ENCODE measurements at regions not wholly inside any gene's neighbourhood (a gene's known extent, or its start where the extent isn't known, plus 50 kb on each side); places are given as distances from the start of the nearest gene placed in this dataset.
"Not testable (repeated sequence)": the region's sequence is repeated elsewhere in the genome, so short reads cannot be mapped to it uniquely, and the experiment has no call there.

DNA sequence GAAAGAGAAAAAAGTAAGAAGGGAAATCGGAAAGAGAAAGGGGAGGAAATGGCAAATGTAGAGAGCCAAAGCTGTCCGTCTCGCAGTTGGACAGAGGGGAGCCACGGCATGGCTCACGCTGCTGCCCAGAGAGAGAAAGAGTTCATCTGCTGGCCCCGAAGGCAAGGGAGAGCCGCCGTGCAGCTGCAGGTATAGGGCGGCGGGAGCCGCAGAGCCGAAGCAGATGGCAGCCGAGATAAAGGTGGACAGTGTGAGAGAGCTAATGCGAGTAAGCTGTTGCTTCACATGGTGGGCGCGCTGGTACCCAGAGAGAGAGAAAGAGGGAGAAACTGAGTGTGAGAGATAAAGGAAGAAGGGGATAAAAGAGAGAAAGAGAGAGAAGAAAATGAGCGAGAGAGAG, 188.4 kb upstream of the PPP1R26 start:
- no peak for DNase-seq (ENCODE audit: low read depth in 2 of 2)

- no peak for DNase-seq (ENCODE audit: low read depth in 2 of 2)
Measured at GRCh38 chr9:135294836-135295235, 184.7 kb upstream of the PPP1R26 start.

- DNase-seq (ENCODE audit: low read depth in 2 of 2) = no peak
Measured at GRCh38 chr9:135295551-135296300, 183.9 kb upstream of the PPP1R26 start.

- DNase-seq (ENCODE audit: low read depth in 2 of 2) = no peak
Measured at GRCh38 chr9:135296735-135297455, 182.7 kb upstream of the PPP1R26 start.

DNA sequence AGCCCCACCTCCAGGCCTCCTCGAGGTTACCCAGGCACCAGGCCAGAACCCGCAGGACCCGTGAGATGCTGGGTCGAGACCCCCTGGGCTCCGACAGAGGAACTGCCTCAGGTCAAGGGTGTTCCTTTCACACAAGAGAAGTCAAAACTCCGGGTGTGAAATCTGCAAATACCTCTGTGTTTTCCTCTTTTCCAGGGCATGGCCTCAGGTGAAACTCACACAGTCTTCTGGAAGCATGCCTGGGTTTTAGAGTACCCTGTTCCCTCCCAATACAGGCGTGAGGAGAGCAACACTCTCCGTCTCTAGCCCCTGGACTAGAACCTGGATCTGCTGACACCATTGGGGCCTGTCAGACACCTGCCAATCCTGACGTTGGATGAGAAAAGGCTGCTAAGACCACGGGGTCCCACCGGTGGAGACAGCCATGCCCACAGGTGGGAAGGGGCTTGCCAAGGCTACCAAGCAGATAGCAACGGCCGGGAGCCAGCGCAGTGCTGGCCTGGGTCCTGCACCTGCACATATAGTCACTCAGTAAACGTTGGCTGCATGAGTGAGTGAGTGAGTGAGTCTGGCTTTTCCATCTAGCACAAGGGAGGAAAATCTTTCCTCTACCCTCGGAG, 182.0 kb upstream of the PPP1R26 start:
- DNase-seq (ENCODE audit: low read depth in 2 of 2) = no peak

DNA sequence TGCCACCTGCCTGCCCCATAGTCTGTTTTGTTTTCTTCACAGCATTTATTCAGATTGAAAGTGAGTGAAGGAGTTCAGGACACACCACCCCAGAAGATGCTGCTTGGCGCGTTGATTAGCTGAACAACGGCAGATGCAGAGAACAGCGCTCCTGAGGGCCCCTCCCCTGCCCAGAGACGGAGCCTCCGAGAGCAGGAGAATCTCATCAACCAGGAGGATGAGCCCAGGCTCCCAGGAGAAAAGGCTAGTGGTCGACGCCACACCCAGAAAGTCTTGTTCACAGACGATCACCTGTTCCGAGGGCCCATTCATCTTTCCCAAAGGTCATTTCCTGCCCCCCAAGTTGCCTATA, 180.4 kb upstream of the PPP1R26 start:
- no peak for DNase-seq (ENCODE audit: low read depth in 2 of 2)

DNA sequence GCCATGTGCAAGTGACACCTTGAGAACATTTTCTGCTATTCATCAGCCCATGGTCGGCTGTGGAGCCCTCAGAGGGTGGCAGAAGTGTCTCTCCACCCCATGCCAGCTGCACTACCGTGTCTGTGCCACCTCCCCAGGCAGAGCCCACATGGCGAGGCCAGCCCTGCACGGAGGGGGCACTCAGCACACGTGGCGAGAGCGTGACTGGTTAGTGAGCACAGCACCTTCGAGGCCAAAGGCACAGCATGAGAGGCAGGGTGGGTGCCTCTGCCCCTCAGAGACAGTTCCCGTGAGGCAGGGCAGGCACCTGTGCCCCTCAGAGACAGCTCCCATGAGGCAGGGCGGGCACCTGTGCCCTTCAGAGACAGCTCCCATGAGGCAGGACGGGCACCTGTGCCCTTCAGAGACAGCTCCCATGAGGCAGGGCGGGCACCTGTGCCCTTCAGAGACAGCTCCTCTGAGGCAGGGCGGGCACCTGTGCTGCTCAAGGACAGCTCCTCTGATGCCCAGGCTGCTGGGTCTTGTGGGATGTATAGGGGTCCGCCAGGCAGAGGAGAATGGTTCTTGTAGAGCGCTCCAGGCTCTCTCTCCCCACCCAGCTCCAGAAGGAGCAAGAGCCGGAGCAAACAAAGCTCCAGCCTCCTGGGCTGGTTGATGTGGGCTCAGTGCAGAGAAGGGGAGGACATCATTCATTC, 179.8 kb upstream of the PPP1R26 start:
- no peak for DNase-seq (ENCODE audit: low read depth in 2 of 2)

- no peak for DNase-seq (ENCODE audit: low read depth in 2 of 2)
Measured at GRCh38 chr9:135300346-135301141, 179.0 kb upstream of the PPP1R26 start.

GRCh38 chr9:135301271-135302263, 178.0 kb upstream of the PPP1R26 start:
- DNase-seq (ENCODE audit: low read depth in 2 of 2) = no peak

DNA sequence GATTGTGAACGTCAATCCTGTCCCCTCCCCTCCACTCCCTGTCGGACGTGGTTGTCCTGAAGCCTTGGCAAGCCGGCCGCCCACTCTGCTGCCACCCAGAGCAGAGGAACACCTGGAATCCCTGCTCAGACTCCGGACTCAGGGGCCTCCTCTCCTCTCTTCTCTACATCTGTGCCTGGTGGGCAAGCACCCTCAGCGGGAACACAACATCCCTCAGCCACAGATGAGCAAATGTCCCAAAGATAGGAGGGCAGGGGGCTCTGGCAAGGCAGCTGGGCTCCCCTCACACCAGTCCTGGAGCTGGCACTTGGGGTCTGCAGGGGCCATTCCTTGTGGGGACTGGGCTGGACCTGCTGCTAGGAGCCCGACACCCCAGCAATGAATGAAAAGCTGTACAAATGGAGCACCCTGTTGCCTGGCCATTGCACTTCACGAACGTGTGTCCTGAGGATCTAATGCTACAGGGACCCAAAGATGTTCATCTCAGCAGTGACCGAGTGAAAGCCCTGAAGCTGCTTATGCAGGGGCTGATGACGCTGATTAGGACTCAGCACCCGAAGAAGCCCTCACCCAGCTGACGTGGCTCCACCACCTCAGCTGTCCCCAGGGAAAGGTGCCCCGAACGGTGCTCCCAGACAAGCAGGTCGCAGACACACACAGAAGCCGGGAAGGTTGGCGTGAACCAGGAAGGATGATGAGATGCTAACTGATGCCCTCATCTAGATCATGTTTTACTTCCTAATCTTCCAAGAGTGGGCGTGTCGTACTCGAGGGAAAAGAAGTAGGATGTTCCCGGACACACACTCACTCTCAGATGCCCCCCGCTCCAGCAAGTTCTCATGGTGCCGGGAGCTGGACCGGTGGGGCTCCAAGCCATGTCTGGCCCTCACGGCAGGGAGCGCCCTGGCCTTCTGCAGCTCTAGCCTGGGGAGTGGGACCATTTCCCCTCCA, 177.0 kb upstream of the PPP1R26 start:
- no peak for DNase-seq (ENCODE audit: low read depth in 2 of 2)

DNA sequence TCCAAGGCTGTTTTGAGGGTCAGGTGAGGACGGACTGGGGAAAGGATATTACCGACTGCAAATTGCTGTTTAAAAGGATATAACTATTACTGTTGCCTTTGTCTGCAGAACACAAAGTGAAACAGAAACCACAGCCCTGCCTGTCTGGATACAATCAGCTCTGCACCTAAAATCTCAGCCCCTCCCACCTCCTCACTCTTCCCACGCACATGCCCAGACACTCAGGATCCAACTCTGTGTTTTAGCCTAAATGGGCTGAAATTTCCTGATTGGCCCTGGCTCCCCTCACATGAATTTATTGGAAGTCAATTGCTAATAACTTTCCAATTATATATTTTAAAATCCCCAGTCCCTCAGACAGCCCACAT, 176.3 kb upstream of the PPP1R26 start:
- no peak for DNase-seq (ENCODE audit: low read depth in 2 of 2)

DNA sequence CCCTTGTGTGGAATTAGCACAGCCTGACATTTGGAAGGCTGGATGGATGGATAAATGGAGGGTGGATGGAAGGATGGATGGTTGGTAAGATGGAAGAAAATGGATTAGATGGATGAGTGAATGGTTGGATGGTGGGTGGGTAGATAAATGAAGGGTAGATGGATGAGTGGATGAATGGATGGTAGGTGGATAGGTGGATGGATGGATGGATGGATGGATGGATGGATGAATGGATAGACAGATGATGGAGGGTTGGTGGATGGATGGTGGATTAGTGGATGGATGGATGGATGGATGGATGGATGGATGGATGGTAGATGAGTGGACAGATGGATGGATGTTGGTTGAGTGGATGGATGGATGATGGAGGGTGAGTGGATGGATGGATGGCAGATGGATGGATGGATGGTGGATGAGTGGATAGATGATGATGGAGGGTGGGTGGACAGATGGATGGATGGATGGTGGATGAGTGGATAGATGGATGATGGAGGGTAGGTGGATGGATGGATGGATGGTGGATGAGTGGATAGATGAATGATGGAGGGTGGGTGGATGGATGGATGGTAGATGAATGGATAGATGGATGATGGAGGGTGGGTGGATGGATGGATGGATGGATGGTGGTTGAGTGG, 175.6 kb upstream of the PPP1R26 start:
- DNase-seq (ENCODE audit: low read depth in 2 of 2) = no peak

DNA sequence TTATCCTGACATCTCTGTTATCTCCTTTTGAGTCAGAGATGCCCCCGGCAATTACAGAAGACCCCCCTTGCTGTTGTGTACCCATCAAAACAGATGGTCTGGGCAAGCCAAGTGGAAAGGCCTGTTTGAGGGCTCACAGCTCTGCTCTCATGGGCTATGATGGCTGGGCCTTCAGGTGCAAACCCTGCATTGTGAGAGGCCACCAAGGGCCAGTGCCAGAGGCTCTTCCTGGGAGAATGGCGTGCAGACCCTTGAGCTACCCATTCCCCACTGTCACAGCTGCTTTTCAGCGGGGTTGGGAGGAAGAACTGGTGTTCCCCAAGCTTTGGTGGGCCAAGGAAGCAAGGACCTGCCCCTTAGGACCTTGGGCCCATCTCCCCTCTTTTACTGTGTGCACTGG, 174.7 kb upstream of the PPP1R26 start:
- DNase-seq (ENCODE audit: low read depth in 2 of 2) = no peak

- no peak for DNase-seq (ENCODE audit: low read depth in 2 of 2)
Measured at GRCh38 chr9:135305546-135306180, 173.9 kb upstream of the PPP1R26 start.

- DNase-seq (ENCODE audit: low read depth in 2 of 2) = no peak
Measured at GRCh38 chr9:135306699-135307098, 172.9 kb upstream of the PPP1R26 start.

GRCh38 chr9:135307300-135307699, 172.3 kb upstream of the PPP1R26 start:
- no peak for DNase-seq (ENCODE audit: low read depth in 2 of 2)

GRCh38 chr9:135307919-135308318, 171.7 kb upstream of the PPP1R26 start:
- DNase-seq (ENCODE audit: low read depth in 2 of 2) = not testable (repeated sequence)
